ENCODE measurements at regions not wholly inside any gene's neighbourhood (a gene's known extent, or its start where the extent isn't known, plus 50 kb on each side); places are given as distances from the start of the nearest gene placed in this dataset.

DNA sequence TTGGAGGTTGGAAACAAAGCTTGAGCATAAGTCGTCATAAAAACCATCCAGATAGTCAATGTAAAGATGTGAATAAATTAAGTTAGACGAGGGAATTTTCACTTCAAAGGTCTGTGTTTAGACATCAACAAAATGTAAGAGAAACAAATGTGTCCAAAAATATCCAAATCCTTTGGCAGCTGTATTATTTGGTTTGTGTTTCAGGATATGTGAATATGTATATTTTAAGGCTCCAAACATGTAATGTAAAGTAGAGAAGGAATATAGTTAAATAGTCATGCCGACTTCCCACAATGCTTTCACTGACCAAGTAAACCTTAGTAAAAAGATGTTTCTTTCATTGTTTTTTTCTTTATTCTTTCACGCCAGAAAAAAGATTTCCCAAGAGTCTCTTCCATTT is 604.9 kb upstream of the NRP1 start:
- no peak overlapping the region for H3K4me3 Mint-ChIP-seq
- Histone ChIP-seq H3K27me3 (ENCODE audit: insufficient read depth, low read length) (no peaks in the 10 kb centered on the region), H2AK5ac (ENCODE audit: insufficient read length, low read length) (no peak overlapping the region), H3K79me2 (ENCODE audit: insufficient read depth, low read length) (no peaks in the 10 kb centered on the region), H3K79me1 (ENCODE audit: insufficient read depth, low read depth, low read length, poor library complexity, severe bottlenecking) (no peaks in the 10 kb centered on the region), H4K20me1 (ENCODE audit: control insufficient read depth, insufficient read depth, insufficient read length) (no peaks in the 10 kb centered on the region), H3K4me1 (ENCODE audit: insufficient read depth, low read length) (peaks cover 3% of the 10 kb centered on the region; the same call in 1 of the 2 replicates), H3K27ac (ENCODE audit: insufficient read length, low read depth, low read length) (no peak overlapping the region), H3K18ac (ENCODE audit: insufficient read length, low read depth, low read length) (no peak overlapping the region), H2BK15ac (ENCODE audit: low read depth, low read length) (no peak overlapping the region), H3K23me2 (ENCODE audit: insufficient read length, low read depth, low read length, poor library complexity, severe bottlenecking) (no peaks in the 10 kb centered on the region), H3K9ac (ENCODE audit: extremely low read depth, insufficient read length, low read length) (no peak overlapping the region), H2BK20ac (ENCODE audit: low read depth, low read length, poor library complexity, severe bottlenecking) (no peak overlapping the region), H4K8ac (replicated peaks; ENCODE audit: insufficient read length, low read depth, low read length) (no peak overlapping the region), H3K4me2 (ENCODE audit: insufficient read depth, insufficient read length, low read length) (no peak overlapping the region), H2BK5ac (ENCODE audit: insufficient read length, low read length) (no peak overlapping the region), H2BK12ac (ENCODE audit: insufficient read length, low read depth, low read length) (no peak overlapping the region), H2BK120ac (ENCODE audit: low read depth, low read length, poor library complexity, severe bottlenecking) (no peak overlapping the region), H3K23ac (ENCODE audit: insufficient read length, low read depth, low read length) (no peak overlapping the region), H3K9me3 (ENCODE audit: control insufficient read depth, low read depth, low read length) (no peaks in the 10 kb centered on the region), H4K91ac (ENCODE audit: insufficient read length, low read depth, low read length) (no peak overlapping the region), H3K14ac (ENCODE audit: insufficient read depth, low read length) (no peak overlapping the region), H3T11ph (ENCODE audit: low read length) (no peak overlapping the region), H3K4ac (ENCODE audit: low read depth, low read length) (no peak overlapping the region), H4K5ac (ENCODE audit: insufficient read length, low read depth, low read length) (no peak overlapping the region), H2AFZ (ENCODE audit: low read length) (no peak overlapping the region), H3K56ac (ENCODE audit: insufficient read length, low read depth, low read length) (no peak overlapping the region)
- H3K27me3 Mint-ChIP-seq (ENCODE audit: low read depth), result no peaks in the 10 kb centered on the region; the same call in 1 of the 2 replicates
- no peak for DNase-seq
- TF ChIP-seq, protein P1, sequence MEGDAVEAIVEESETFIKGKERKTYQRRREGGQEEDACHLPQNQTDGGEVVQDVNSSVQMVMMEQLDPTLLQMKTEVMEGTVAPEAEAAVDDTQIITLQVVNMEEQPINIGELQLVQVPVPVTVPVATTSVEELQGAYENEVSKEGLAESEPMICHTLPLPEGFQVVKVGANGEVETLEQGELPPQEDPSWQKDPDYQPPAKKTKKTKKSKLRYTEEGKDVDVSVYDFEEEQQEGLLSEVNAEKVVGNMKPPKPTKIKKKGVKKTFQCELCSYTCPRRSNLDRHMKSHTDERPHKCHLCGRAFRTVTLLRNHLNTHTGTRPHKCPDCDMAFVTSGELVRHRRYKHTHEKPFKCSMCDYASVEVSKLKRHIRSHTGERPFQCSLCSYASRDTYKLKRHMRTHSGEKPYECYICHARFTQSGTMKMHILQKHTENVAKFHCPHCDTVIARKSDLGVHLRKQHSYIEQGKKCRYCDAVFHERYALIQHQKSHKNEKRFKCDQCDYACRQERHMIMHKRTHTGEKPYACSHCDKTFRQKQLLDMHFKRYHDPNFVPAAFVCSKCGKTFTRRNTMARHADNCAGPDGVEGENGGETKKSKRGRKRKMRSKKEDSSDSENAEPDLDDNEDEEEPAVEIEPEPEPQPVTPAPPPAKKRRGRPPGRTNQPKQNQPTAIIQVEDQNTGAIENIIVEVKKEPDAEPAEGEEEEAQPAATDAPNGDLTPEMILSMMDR (conservative IDR thresholded peaks at IDR 0.05), result no peak
- H3K36me3 Mint-ChIP-seq (ENCODE audit: insufficient read depth in 1 of 3, low read depth in 3 of 3), result peaks cover 0 to 3% (median 0%) of the 10 kb centered on the region in 3 experiments; a peak in 2 of 7 replicates
- peaks cover 0 to 2% of the 10 kb centered on the region in 2 experiments; a peak in 2 of 5 replicates for H3K9me3 Mint-ChIP-seq
- peaks cover 19 to 22% of the 10 kb centered on the region in 2 experiments for H3K4me1 Mint-ChIP-seq
- WGBS (ENCODE audit: extremely low coverage, insufficient read length, low lambda C conversion rate), result no CpG with 5 or more reads among the region's 4 CpGs
- no peak overlapping the region for H3K27ac Mint-ChIP-seq

Data from H9 (cell line).